Endothelial cell of umbilical vein (primary cell): ENCODE measurements at regions not wholly inside any gene's neighbourhood (a gene's known extent, or its start where the extent isn't known, plus 50 kb on each side); places are given as distances from the start of the nearest gene placed in this dataset.

Experiments used
- BruUV-seq: library from RNA; stranded (reverse); fragments of 400-500 nt; replicated peaks from 2 replicates; lab custom pipeline; 2021; lab: Mats Ljungman, UMichigan
- CTCF ChIA-PET: fragments of 300-600, 350-600 bp; sonication (Branson Sonifier 250); formaldehyde crosslinking; loops from one replicate; lab custom pipeline; 2021; ENCODE audit warnings: antibody characterized with exemption, inconsistent platforms; lab: Charles Lee
- POLR2A ChIA-PET: fragments of 300-600, 350-600 bp; sonication (Branson Sonifier 250); formaldehyde crosslinking; loops from one replicate; lab custom pipeline; 2021; ENCODE audit warnings: antibody characterized with exemption, inconsistent platforms; lab: Charles Lee
- DNase-seq: peaks from one replicate; pipeline ENCODE4 v3.0.0-alpha.2; 2011; ENCODE audit warnings: low read depth, low spot score
- FAIRE-seq: peaks from 2 replicates; lab custom pipeline; 2011; peaks lifted over from hg19 to GRCh38; lab: Jason Lieb, UNC
- H2AFZ ChIP-seq: 2 replicates; pipeline ENCODE4 v1.6.0; 2012; ENCODE audit warnings: low read depth, low read length, control low read depth, inconsistent platforms
- H3K27ac ChIP-seq: 2 replicates; pipeline ENCODE4 v1.5.1; 2011; ENCODE audit warnings: low read depth, mild to moderate bottlenecking, control low read depth, low read length, moderate library complexity; ENCODE audit not compliant: insufficient read depth
- H3K27me3 ChIP-seq, 2 experiments: 2 replicates each; pipeline versions ENCODE4 v1.6.0 to v1.6.1; 2011; ENCODE audit warnings: low read length in 2 of 2, mixed read lengths in 1 of 2; ENCODE audit not compliant: control insufficient read depth in 2 of 2, insufficient read depth in 2 of 2
- H3K36me3 ChIP-seq, 2 experiments: 2 replicates in 1 of 2; 3 replicates in 1 of 2; pipeline ENCODE4 v1.5.1; 2011; ENCODE audit warnings: low read length in 2 of 2, mild to moderate bottlenecking in 1 of 2, moderate library complexity in 1 of 2; ENCODE audit not compliant: control insufficient read depth in 2 of 2, insufficient read depth in 2 of 2; ENCODE audit errors: extremely low read depth in 1 of 2
- H3K4me1 ChIP-seq: 3 replicates; pipeline ENCODE4 v1.5.1; 2011; ENCODE audit warnings: mild to moderate bottlenecking, low read length; ENCODE audit not compliant: control insufficient read depth, insufficient read depth; ENCODE audit errors: extremely low read depth
- H3K4me2 ChIP-seq: 2 replicates; pipeline ENCODE4 v1.6.1; 2011; ENCODE audit warnings: low read length, control low read depth, mixed read lengths; ENCODE audit not compliant: insufficient read depth
- H3K4me3 ChIP-seq, 3 experiments: fragments of 200-600 bp in 1 of 3; sonication (generic), shearing (Covaris generic) in 1 of 3; replicated peaks in 1 of 3; 2 replicates each; pipeline ENCODE4 v1.5.1; 2011 to 2016; ENCODE audit warnings: control low read depth in 3 of 3, low read length in 3 of 3, mild to moderate bottlenecking in 2 of 3, inconsistent platforms in 1 of 3, low read depth in 1 of 3, moderate library complexity in 1 of 3; ENCODE audit not compliant: insufficient read depth in 1 of 3
- H3K79me2 ChIP-seq: 2 replicates; pipeline ENCODE4 v1.6.0; 2012; ENCODE audit warnings: low read length, inconsistent platforms; ENCODE audit not compliant: control insufficient read depth, insufficient read depth
- H3K9ac ChIP-seq: replicated peaks from 2 replicates; pipeline ENCODE3; 2011; ENCODE audit warnings: low read length, control low read depth; ENCODE audit not compliant: insufficient read depth; ENCODE audit errors: extremely low read depth
- H3K9me1 ChIP-seq: replicated peaks from 3 replicates; pipeline ENCODE4 v1.6.0; 2011; ENCODE audit warnings: mild to moderate bottlenecking, low read length; ENCODE audit not compliant: control insufficient read depth, insufficient read depth; ENCODE audit errors: extremely low read depth
- H3K9me3 ChIP-seq: replicated peaks from 2 replicates; pipeline ENCODE4 v1.5.1; 2012; ENCODE audit warnings: low read length, inconsistent platforms; ENCODE audit not compliant: control insufficient read depth, insufficient read depth
- H4K20me1 ChIP-seq: replicated peaks from 2 replicates; pipeline ENCODE3; 2011; ENCODE audit warnings: mild to moderate bottlenecking, low read length; ENCODE audit not compliant: control insufficient read depth, insufficient read depth; ENCODE audit errors: extremely low read depth
- CTCF ChIP-seq, 2 donors: IDR thresholded peaks; 1 replicate in 1 of 2; 2 replicates in 1 of 2; pipeline ENCODE4 v1.5.1; 2011; ENCODE audit warnings: low read length in 2 of 2, mild to moderate bottlenecking in 2 of 2, moderate library complexity in 2 of 2, control low read depth in 1 of 2, inconsistent platforms in 1 of 2, low read depth in 1 of 2; ENCODE audit not compliant: insufficient read depth in 1 of 2; ENCODE audit errors: extremely low read depth in 1 of 2
- EZH2 ChIP-seq: IDR thresholded peaks from 2 replicates; pipeline ENCODE4 v1.6.1; 2012; ENCODE audit warnings: borderline replicate concordance, low read depth, mild to moderate bottlenecking, moderate library complexity, low read length, inconsistent platforms; ENCODE audit not compliant: severe bottlenecking
- FOS ChIP-seq: IDR thresholded peaks from 2 replicates; pipeline ENCODE4 v1.6.1; 2011; ENCODE audit warnings: mild to moderate bottlenecking, low read length, moderate library complexity, borderline replicate concordance; ENCODE audit not compliant: insufficient read depth
- GATA2 ChIP-seq: IDR thresholded peaks from 2 replicates; pipeline ENCODE4 v1.7.0; 2011; ENCODE audit warnings: low read depth, mild to moderate bottlenecking, moderate library complexity, mixed read lengths, low read length; ENCODE audit not compliant: insufficient read length, insufficient read depth
- JUN ChIP-seq: IDR thresholded peaks from 2 replicates; pipeline ENCODE4 v1.6.1; 2011; ENCODE audit warnings: borderline replicate concordance, low read depth; ENCODE audit not compliant: insufficient read length, insufficient read depth
- MAX ChIP-seq: IDR thresholded peaks from 2 replicates; pipeline ENCODE4 v1.6.1; 2011; ENCODE audit not compliant: insufficient read depth, insufficient read length
- MYC ChIP-seq: IDR thresholded peaks from one replicate; pipeline ENCODE4 v1.6.1; 2011; ENCODE audit warnings: mild to moderate bottlenecking, low read depth, low read length
- POLR2A ChIP-seq: IDR thresholded peaks from 2 replicates; pipeline ENCODE4 v1.6.1; 2012; ENCODE audit warnings: low read depth, mild to moderate bottlenecking, control low read depth, low read length
- POLR2AphosphoS5 ChIP-seq: IDR thresholded peaks from 2 replicates; pipeline ENCODE4 v1.6.1; 2012; ENCODE audit warnings: low read depth, mild to moderate bottlenecking, control low read depth, low read length, moderate library complexity; ENCODE audit not compliant: insufficient read depth
- dilution Hi-C: fragments of 300-500 bp; cut with MboI; formaldehyde crosslinking; loops from one replicate; pipeline ENCODE4 v1.15.0; 2019; ENCODE audit warnings: low sequenced_read_pairs; ENCODE audit not compliant: extremely low pct_ligation_motif_present
- intact Hi-C: fragments of 100-400 bp; cut with micrococcal nuclease; formaldehyde crosslinking; loops from one replicate; pipeline ENCODE4 v1.10.0; 2022

- BruUV-seq: no TSS peak
- Histone ChIP-seq H3K27me3 (no peaks in the 10 kb centered on the region), H3K27ac (no peak overlapping the region), H3K9ac (no peak overlapping the region), H3K4me1 (no peaks in the 10 kb centered on the region), H3K9me3 (no peaks in the 10 kb centered on the region), H4K20me1 (no peaks in the 10 kb centered on the region), H3K36me3 (no peaks in the 10 kb centered on the region), H3K4me3 (no peak overlapping the region), H3K9me1 (no peaks in the 10 kb centered on the region), H2AFZ (no peak overlapping the region), H3K4me2 (no peak overlapping the region), H3K79me2 (no peaks in the 10 kb centered on the region)
- no peak for TF ChIP-seq GATA2
- no peak for TF ChIP-seq EZH2
- TF ChIP-seq POLR2A: no peak
- no peak for TF ChIP-seq CTCF (IDR thresholded peaks at IDR 0.05; ENCODE audit: extremely low read depth in 1 of 2, insufficient read depth in 1 of 2, low read depth in 1 of 2, low read length in 2 of 2)
- no peak for TF ChIP-seq MYC
- TF ChIP-seq MAX: no peak
- TF ChIP-seq JUN: no peak
- no peak for TF ChIP-seq FOS
- TF ChIP-seq POLR2AphosphoS5: no peak
- POLR2A ChIA-PET: no interaction called here
- FAIRE-seq (no peak), DNase-seq (no peak)
- intact Hi-C loops: no loop called here
- dilution Hi-C loops: no loop called here
- CTCF ChIA-PET: no interaction called here
Observed at GRCh38 chr2:220743203-220743602, 828.9 kb downstream of the EPHA4 start.
